ENCODE measurements at regions not wholly inside any gene's neighbourhood (a gene's known extent, or its start where the extent isn't known, plus 50 kb on each side); places are given as distances from the start of the nearest gene placed in this dataset.

GRCh38 chr10:31099094-31099493 is 67.4 kb upstream of the ZNF438 start:
- no peak overlapping the region for H3K27ac ChIP-seq
- no peak for TF ChIP-seq ZFX (IDR thresholded peaks at IDR 0.05)
- TF ChIP-seq, protein P1, sequence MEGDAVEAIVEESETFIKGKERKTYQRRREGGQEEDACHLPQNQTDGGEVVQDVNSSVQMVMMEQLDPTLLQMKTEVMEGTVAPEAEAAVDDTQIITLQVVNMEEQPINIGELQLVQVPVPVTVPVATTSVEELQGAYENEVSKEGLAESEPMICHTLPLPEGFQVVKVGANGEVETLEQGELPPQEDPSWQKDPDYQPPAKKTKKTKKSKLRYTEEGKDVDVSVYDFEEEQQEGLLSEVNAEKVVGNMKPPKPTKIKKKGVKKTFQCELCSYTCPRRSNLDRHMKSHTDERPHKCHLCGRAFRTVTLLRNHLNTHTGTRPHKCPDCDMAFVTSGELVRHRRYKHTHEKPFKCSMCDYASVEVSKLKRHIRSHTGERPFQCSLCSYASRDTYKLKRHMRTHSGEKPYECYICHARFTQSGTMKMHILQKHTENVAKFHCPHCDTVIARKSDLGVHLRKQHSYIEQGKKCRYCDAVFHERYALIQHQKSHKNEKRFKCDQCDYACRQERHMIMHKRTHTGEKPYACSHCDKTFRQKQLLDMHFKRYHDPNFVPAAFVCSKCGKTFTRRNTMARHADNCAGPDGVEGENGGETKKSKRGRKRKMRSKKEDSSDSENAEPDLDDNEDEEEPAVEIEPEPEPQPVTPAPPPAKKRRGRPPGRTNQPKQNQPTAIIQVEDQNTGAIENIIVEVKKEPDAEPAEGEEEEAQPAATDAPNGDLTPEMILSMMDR (conservative IDR thresholded peaks at IDR 0.05) = no peak

- no peak for TF ChIP-seq ZFX (IDR thresholded peaks at IDR 0.05)
- TF ChIP-seq, protein P1 (conservative IDR thresholded peaks at IDR 0.05) = no peak
- H3K27ac ChIP-seq = no peak overlapping the region
Observed at GRCh38 chr10:31099664-31100063, 68.0 kb upstream of the ZNF438 start.

GRCh38 chr10:31100115-31100601 is 68.5 kb upstream of the ZNF438 start:
- no peak overlapping the region for H3K27ac ChIP-seq
- no peak for TF ChIP-seq ZFX (IDR thresholded peaks at IDR 0.05)
- TF ChIP-seq, protein P1 (conservative IDR thresholded peaks at IDR 0.05) = no peak

DNA sequence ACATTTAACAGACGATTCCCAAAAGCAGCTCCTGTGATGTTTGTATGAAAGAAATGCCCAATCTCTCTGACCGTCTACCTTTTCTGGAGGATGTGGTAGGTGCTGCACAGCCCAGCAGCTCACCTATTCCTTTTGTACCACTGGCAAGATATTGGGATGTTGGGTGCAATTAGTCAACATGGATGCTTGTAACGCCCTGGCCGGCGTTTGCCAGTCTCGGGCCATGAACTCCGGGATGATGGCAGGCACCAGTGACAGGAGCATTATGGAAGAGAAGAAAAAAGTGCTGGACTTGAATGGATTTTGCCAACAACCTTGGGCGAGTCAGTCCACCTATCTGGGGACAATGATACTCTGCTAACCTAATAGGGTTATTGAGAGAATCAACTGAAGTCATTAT is 69.0 kb upstream of the ZNF438 start:
- no peak overlapping the region for H3K27ac ChIP-seq
- no peak for TF ChIP-seq ZFX (IDR thresholded peaks at IDR 0.05)
- TF ChIP-seq, protein P1 (conservative IDR thresholded peaks at IDR 0.05) = no peak

DNA sequence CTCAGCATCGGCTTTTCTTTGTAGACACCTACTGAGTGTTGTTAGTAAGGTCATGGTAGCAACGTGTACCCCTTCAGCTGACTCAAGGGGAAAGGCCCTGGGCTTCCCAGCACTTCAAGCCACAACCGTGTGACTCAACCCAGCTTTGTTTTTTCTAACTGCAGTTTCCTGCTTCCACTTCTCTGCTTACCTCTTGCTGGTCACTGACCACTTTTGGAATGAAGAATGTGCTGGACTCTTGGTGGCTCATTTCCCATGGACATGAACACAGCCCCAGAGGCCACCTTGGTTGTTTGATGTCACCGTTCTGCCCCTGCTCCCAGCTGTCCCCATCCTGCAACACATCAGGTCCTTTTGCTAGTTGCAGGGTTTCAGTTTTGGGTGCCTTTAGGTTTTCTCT is 69.5 kb upstream of the ZNF438 start:
- TF ChIP-seq ZFX (IDR thresholded peaks at IDR 0.05) = no peak
- TF ChIP-seq, protein P1 (conservative IDR thresholded peaks at IDR 0.05) = no peak
- H3K27ac ChIP-seq = no peak overlapping the region

DNA sequence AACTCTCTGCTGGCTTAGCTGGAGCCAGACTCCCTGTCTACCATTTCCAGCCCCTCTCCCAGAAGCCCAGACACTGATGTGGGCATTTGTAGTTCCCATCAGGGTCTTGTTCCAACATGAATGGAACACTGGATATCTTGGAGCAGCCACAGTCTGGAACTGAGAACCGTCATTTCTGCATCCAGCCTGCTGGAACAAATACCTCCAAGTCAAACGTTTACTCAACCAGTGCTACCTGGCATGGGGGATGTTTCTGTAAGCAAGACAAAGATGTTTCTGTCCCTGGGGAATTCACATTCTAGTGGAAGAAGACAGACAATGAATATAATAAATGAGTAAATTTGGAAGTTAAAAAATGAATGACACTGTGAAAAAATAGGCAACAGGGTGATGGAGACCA is 70.8 kb upstream of the ZNF438 start:
- no peak for TF ChIP-seq ZFX (IDR thresholded peaks at IDR 0.05)
- TF ChIP-seq, protein P1 (conservative IDR thresholded peaks at IDR 0.05) = no peak
- H3K27ac ChIP-seq = no peak overlapping the region

DNA sequence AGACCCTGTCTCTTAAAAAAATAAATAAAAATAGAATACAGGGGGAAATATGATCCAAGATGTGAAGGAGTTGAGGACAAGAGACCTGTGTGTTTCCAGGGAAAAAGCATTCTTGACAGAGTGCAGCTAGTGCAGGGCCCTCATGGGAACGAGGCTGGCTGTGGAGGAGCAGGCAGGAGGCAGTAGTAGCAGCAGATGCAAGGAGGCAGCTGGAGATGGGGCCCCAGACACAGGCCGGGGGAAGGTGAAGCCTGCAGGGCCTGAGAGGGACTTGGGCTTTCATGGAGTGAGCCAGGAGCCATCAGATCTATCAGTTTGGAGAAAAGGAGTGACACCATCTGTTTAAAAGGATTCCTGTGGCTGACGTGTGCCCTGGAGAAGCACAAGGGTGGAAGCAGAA is 71.4 kb upstream of the ZNF438 start:
- TF ChIP-seq, protein P1 (conservative IDR thresholded peaks at IDR 0.05) = no peak
- no peak for TF ChIP-seq ZFX (IDR thresholded peaks at IDR 0.05)
- H3K27ac ChIP-seq = no peak overlapping the region
